ENCODE measurements at regions not wholly inside any gene's neighbourhood (a gene's known extent, or its start where the extent isn't known, plus 50 kb on each side); places are given as distances from the start of the nearest gene placed in this dataset.

DNA sequence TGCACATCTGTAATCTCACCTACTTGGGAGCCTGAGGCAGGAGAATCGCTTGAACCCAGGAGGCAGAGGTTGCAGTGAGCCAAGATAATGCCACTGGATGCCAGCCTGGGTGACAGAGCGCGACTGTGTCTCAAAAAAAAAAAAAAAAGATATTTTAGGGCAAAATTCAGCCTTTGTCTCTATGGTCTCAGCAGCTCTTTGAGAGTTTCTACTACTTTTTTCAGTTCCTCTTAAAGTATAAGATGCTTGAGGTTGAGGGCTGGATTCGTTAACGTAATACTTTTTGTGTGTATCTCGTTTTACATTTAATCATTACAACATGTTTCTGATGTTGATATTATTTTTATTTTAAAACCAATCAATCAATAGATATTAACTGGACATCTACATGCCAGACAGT is 381.2 kb upstream of the TBL1XR1 start:
- TF ChIP-seq CTCF (IDR thresholded peaks at IDR 0.05) (no peak), EP300 (IDR thresholded peaks at IDR 0.05) (no peak)
